ENCODE measurements at regions not wholly inside any gene's neighbourhood (a gene's known extent, or its start where the extent isn't known, plus 50 kb on each side); places are given as distances from the start of the nearest gene placed in this dataset.

DNA sequence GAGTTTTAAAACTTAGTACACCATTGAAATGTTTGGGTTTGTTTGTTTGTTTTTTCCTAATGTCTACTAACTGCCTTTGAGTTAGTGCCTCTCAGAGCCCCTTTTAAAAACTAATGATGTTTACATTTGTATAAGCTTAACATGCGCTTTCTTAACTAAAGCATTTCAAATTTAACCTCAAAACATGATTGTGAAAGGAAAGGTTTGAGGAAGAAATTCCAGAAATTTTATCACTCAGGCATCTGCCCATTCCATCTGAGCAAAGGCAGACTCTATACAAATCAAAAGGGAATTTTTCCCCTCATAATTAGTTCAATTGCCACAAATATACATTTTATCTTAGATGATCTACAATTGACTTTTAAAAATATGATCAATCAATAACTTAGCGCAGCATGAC lies 230.7 kb upstream of the CAND1 start:
- TF ChIP-seq, protein P1, sequence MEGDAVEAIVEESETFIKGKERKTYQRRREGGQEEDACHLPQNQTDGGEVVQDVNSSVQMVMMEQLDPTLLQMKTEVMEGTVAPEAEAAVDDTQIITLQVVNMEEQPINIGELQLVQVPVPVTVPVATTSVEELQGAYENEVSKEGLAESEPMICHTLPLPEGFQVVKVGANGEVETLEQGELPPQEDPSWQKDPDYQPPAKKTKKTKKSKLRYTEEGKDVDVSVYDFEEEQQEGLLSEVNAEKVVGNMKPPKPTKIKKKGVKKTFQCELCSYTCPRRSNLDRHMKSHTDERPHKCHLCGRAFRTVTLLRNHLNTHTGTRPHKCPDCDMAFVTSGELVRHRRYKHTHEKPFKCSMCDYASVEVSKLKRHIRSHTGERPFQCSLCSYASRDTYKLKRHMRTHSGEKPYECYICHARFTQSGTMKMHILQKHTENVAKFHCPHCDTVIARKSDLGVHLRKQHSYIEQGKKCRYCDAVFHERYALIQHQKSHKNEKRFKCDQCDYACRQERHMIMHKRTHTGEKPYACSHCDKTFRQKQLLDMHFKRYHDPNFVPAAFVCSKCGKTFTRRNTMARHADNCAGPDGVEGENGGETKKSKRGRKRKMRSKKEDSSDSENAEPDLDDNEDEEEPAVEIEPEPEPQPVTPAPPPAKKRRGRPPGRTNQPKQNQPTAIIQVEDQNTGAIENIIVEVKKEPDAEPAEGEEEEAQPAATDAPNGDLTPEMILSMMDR (tag by site-specific recombination; IDR thresholded peaks at IDR 0.05), result no peak
- no peak for TF ChIP-seq ZNF629 (tag by site-specific recombination; IDR thresholded peaks at IDR 0.05)
- TF ChIP-seq, protein P2, sequence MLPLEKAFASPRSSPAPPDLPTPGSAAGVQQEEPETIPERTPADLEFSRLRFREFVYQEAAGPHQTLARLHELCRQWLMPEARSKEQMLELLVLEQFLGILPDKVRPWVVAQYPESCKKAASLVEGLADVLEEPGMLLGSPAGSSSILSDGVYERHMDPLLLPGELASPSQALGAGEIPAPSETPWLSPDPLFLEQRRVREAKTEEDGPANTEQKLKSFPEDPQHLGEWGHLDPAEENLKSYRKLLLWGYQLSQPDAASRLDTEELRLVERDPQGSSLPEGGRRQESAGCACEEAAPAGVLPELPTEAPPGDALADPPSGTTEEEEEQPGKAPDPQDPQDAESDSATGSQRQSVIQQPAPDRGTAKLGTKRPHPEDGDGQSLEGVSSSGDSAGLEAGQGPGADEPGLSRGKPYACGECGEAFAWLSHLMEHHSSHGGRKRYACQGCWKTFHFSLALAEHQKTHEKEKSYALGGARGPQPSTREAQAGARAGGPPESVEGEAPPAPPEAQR (tag by site-specific recombination; IDR thresholded peaks at IDR 0.05), result no peak
- no peak for TF ChIP-seq ZNF624 (tag by site-specific recombination; IDR thresholded peaks at IDR 0.05)
- no peak for TF ChIP-seq ZBTB21 (tag by site-specific recombination; IDR thresholded peaks at IDR 0.05)
- TF ChIP-seq ZNF76 (tag by site-specific recombination; IDR thresholded peaks at IDR 0.05; ENCODE audit: borderline replicate concordance, low read depth), result no peak
- TF ChIP-seq, protein P3, sequence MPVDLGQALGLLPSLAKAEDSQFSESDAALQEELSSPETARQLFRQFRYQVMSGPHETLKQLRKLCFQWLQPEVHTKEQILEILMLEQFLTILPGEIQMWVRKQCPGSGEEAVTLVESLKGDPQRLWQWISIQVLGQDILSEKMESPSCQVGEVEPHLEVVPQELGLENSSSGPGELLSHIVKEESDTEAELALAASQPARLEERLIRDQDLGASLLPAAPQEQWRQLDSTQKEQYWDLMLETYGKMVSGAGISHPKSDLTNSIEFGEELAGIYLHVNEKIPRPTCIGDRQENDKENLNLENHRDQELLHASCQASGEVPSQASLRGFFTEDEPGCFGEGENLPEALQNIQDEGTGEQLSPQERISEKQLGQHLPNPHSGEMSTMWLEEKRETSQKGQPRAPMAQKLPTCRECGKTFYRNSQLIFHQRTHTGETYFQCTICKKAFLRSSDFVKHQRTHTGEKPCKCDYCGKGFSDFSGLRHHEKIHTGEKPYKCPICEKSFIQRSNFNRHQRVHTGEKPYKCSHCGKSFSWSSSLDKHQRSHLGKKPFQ (tag by site-specific recombination; IDR thresholded peaks at IDR 0.05), result no peak
- TF ChIP-seq ZNF391 (tag by site-specific recombination; IDR thresholded peaks at IDR 0.05; ENCODE audit: borderline replicate concordance, low read depth), result no peak
- TF ChIP-seq ZNF121 (tag by site-specific recombination; IDR thresholded peaks at IDR 0.05), result no peak
- TF ChIP-seq ZNF670 (tag by site-specific recombination; IDR thresholded peaks at IDR 0.05; ENCODE audit: low read depth), result no peak
- TF ChIP-seq, protein P4, sequence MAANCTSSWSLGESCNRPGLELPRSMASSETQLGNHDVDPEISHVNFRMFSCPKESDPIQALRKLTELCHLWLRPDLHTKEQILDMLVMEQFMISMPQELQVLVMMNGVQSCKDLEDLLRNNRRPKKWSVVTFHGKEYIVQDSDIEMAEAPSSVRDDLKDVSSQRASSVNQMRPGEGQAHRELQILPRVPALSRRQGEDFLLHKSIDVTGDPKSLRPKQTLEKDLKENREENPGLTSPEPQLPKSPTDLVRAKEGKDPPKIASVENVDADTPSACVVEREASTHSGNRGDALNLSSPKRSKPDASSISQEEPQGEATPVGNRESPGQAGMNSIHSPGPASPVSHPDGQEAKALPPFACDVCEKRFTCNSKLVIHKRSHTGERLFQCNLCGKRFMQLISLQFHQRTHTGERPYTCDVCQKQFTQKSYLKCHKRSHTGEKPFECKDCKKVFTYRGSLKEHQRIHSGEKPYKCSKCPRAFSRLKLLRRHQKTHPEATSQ (tag by site-specific recombination; IDR thresholded peaks at IDR 0.05), result no peak
- TF ChIP-seq ZNF423 (tag by site-specific recombination; IDR thresholded peaks at IDR 0.05), result no peak
- TF ChIP-seq ZNF133 (tag by site-specific recombination; IDR thresholded peaks at IDR 0.05), result no peak
- TF ChIP-seq KLF10 (tag by site-specific recombination; IDR thresholded peaks at IDR 0.05), result no peak
